WTC11 (cell line): ENCODE measurements at regions not wholly inside any gene's neighbourhood (a gene's known extent, or its start where the extent isn't known, plus 50 kb on each side); places are given as distances from the start of the nearest gene placed in this dataset.

ENCODE experiments used
- ATAC-seq: fragments of 200-7000 bp; cut with Tn5 transposase; 2 replicates; pipeline ENCODE4 v1.10.0; 2021; ENCODE audit warnings: mild to moderate bottlenecking, moderate library complexity
- CTCF ChIA-PET: fragments of 300-600 bp; sonication (Branson Sonifier 250); formaldehyde crosslinking; loops from one replicate; lab custom pipeline; 2021; ENCODE audit warnings: antibody characterized with exemption; lab: Charles Lee
- POLR2A ChIA-PET: fragments of 350-600 bp; sonication (Branson Sonifier 250); formaldehyde crosslinking; loops from one replicate; lab custom pipeline; 2021; ENCODE audit warnings: antibody characterized with exemption; lab: Charles Lee
- DNase-seq: peaks from one replicate; pipeline ENCODE4 v3.0.0; 2021; ENCODE audit warnings: low spot score
- H3K27ac Mint-ChIP-seq: 2 replicates; pipeline ENCODE4 v1.8.0; 2021; ENCODE audit warnings: mixed read lengths
- H3K27me3 Mint-ChIP-seq: 2 replicates; pipeline ENCODE4 v1.8.0; 2021; ENCODE audit warnings: low read depth, mild to moderate bottlenecking, moderate library complexity, mixed read lengths
- H3K36me3 Mint-ChIP-seq: 2 replicates; pipeline ENCODE4 v1.8.0; 2021; ENCODE audit warnings: mixed read lengths
- H3K4me1 Mint-ChIP-seq: 2 replicates; pipeline ENCODE4 v1.8.0; 2022; ENCODE audit warnings: mixed read lengths
- H3K4me3 Mint-ChIP-seq: 2 replicates; pipeline ENCODE4 v1.8.0; 2021; ENCODE audit warnings: mild to moderate bottlenecking, moderate library complexity, mixed read lengths
- H3K9me3 Mint-ChIP-seq: 2 replicates; pipeline ENCODE4 v1.8.0; 2021; ENCODE audit warnings: mixed read lengths
- ELF4 ChIP-seq: sonication (generic); formaldehyde crosslinking; IDR thresholded peaks from 2 replicates; pipeline ENCODE4 v1.8.1; 2022; ENCODE audit warnings: low read depth, mild to moderate bottlenecking, moderate library complexity, missing genetic modification reagents
- EMX1 ChIP-seq: fragments of 250-450 bp; sonication (Bioruptor Pico); IDR thresholded peaks from 2 replicates; pipeline ENCODE4 v1.8.0; 2021; ENCODE audit warnings: mild to moderate bottlenecking
- FOXJ3 ChIP-seq: sonication (generic); formaldehyde crosslinking; IDR thresholded peaks from 2 replicates; pipeline ENCODE4 v1.9.0; 2021; ENCODE audit warnings: missing genetic modification reagents, mild to moderate bottlenecking, borderline replicate concordance
- GTF2I ChIP-seq: fragments of 250-450 bp; sonication (Bioruptor Pico); conservative IDR thresholded peaks from 2 replicates; pipeline ENCODE4 v1.4.0; 2021; ENCODE audit warnings: mild to moderate bottlenecking
- NR1H2 ChIP-seq: sonication (generic); formaldehyde crosslinking; IDR thresholded peaks from 2 replicates; pipeline ENCODE4 v1.9.0; 2021; ENCODE audit warnings: mild to moderate bottlenecking, moderate library complexity, missing genetic modification reagents
- OVOL2 ChIP-seq: fragments of 250-450 bp; sonication (Bioruptor Pico); IDR thresholded peaks from 2 replicates; pipeline ENCODE4 v1.9.0; 2021; ENCODE audit warnings: mild to moderate bottlenecking, borderline replicate concordance
- SP1 ChIP-seq: sonication (generic); formaldehyde crosslinking; conservative IDR thresholded peaks from 2 replicates; pipeline ENCODE4 v1.8.1; 2022; ENCODE audit warnings: missing genetic modification reagents
- ZNF232 ChIP-seq: sonication (generic); formaldehyde crosslinking; IDR thresholded peaks from 2 replicates; pipeline ENCODE4 v1.8.0; 2022; ENCODE audit warnings: mild to moderate bottlenecking, missing genetic modification reagents
- ZNF263 ChIP-seq: sonication (generic); formaldehyde crosslinking; IDR thresholded peaks from 2 replicates; pipeline ENCODE4 v1.8.1; 2022; ENCODE audit warnings: low read depth, mild to moderate bottlenecking, moderate library complexity, missing genetic modification reagents
- TF ChIP-seq, protein P1 (sequence below): sonication (generic); formaldehyde crosslinking; IDR thresholded peaks from 2 replicates; pipeline ENCODE4 v1.8.1; 2022; ENCODE audit warnings: mild to moderate bottlenecking, missing genetic modification reagents, moderate library complexity, borderline replicate concordance
- TF ChIP-seq, protein P2 (sequence below): sonication (generic); formaldehyde crosslinking; IDR thresholded peaks from 2 replicates; pipeline ENCODE4 v1.8.0; 2022; ENCODE audit warnings: mild to moderate bottlenecking, missing genetic modification reagents
- TF ChIP-seq, protein P3 (sequence below): sonication (generic); formaldehyde crosslinking; IDR thresholded peaks from 2 replicates; pipeline ENCODE4 v1.8.1; 2022; ENCODE audit warnings: low read depth, missing genetic modification reagents, borderline replicate concordance
- TF ChIP-seq, protein P4 (sequence below): sonication (generic); formaldehyde crosslinking; IDR thresholded peaks from 2 replicates; pipeline ENCODE4 v1.8.0; 2023; ENCODE audit warnings: mild to moderate bottlenecking, missing genetic modification reagents
- TF ChIP-seq, protein P5 (sequence below): sonication (generic); formaldehyde crosslinking; IDR thresholded peaks from 2 replicates; pipeline ENCODE4 v1.8.1; 2022; ENCODE audit warnings: low read depth, mild to moderate bottlenecking, moderate library complexity, missing genetic modification reagents, borderline replicate concordance
- TF ChIP-seq, protein P6 (sequence below): fragments of 250-450 bp; sonication (Bioruptor Pico); conservative IDR thresholded peaks from 2 replicates; pipeline ENCODE4 v1.9.0; 2021; ENCODE audit warnings: mild to moderate bottlenecking

DNA sequence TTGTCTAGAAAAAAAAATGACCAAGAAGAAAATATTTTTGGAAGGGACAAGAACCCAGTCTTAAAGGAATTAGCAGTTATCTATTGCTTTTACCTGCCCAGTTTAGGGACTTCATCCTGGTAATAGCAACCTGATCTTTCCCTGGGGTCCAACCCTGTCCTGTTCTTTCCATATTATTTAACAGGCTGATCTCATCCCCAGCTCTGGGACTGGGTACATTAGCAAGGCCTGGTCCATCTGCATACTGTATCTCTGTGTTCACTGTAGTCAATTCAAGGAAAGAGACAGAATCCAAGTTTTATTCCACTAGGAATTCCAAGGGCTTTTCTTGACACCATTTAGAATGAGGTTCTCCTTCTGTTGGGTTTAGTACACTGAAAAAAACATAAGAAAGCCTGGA, 191.7 kb upstream of the GADL1 start:
- no peaks in the 10 kb centered on the region for H3K36me3 Mint-ChIP-seq
- CTCF ChIA-PET, result no interaction called here
- TF ChIP-seq, protein P1, sequence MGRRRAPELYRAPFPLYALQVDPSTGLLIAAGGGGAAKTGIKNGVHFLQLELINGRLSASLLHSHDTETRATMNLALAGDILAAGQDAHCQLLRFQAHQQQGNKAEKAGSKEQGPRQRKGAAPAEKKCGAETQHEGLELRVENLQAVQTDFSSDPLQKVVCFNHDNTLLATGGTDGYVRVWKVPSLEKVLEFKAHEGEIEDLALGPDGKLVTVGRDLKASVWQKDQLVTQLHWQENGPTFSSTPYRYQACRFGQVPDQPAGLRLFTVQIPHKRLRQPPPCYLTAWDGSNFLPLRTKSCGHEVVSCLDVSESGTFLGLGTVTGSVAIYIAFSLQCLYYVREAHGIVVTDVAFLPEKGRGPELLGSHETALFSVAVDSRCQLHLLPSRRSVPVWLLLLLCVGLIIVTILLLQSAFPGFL, result no peak
- no peak for TF ChIP-seq SP1 (CRISPR knock-in tag)
- TF ChIP-seq, protein P2, sequence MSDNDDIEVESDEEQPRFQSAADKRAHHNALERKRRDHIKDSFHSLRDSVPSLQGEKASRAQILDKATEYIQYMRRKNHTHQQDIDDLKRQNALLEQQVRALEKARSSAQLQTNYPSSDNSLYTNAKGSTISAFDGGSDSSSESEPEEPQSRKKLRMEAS (CRISPR knock-in tag), result no peak
- no peak for TF ChIP-seq ELF4 (CRISPR knock-in tag)
- TF ChIP-seq, all 79 proteins: peak for 0
- ATAC-seq (no peak), DNase-seq (no peak)
- Mint-ChIP-seq H3K27me3 (no peaks in the 10 kb centered on the region; the same call in 1 of the 2 replicates), H3K27ac (no peak overlapping the region), H3K4me1 (peaks cover 15% of the 10 kb centered on the region), H3K4me3 (no peak overlapping the region), H3K9me3 (no peaks in the 10 kb centered on the region)
- POLR2A ChIA-PET, result interaction anchor here (0.6 kb wide), 1 partner anchor 22 kb away, joined by 8 read pairs; no protein-coding TSS in a partner anchor

DNA sequence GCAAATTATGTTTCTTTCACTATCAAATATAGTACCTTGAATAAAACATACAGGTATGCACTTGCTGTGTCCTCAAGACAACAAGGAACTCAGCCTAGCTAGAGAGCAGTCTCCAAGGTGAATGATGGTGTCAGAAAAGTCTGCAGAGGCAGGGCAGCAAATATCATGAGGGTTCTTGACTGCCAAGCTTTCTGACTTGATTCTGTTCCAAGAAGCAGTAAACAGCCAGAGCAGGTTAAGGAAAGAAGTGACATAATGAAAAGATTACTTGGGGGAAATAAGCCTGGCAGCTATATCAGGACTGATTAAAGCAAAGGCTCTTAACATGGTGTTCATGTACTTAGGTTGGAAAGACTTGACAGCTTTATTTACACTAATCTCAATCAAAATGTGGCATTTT, 192.2 kb upstream of the GADL1 start:
- H3K36me3 Mint-ChIP-seq, result no peaks in the 10 kb centered on the region
- H3K4me3 Mint-ChIP-seq, result no peak overlapping the region
- H3K9me3 Mint-ChIP-seq, result no peaks in the 10 kb centered on the region
- POLR2A ChIA-PET, result interaction anchor here (0.6 kb wide), 1 partner anchor 22 kb away, joined by 8 read pairs; no protein-coding TSS in a partner anchor
- DNase-seq, result no peak
- TF ChIP-seq, protein P1, result no peak
- TF ChIP-seq, all 79 proteins: peak for 0
- CTCF ChIA-PET, result no interaction called here
- no peak for ATAC-seq
- Mint-ChIP-seq H3K4me1 (peaks cover 14% of the 10 kb centered on the region), H3K27ac (no peak overlapping the region), H3K27me3 (no peaks in the 10 kb centered on the region; the same call in 1 of the 2 replicates)

DNA sequence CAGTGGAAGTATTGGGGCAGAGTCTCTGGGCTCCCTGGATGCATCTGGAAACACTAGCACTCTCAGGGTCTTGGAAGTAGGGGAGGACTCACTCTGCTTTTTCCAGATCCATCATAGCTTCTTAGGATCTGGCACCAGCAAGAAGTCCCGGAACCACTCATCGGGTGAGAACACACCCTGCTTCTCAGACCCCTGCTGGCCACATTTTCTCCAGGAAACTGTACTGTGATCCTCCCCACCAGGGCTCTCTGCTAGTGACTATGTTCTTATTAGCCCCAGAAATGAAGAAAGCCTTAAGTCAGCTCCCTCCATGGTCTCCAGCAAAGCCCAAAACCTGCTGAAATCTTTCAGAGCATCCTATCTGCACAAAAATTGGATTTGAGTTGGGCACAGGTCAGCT, 197.3 kb upstream of the GADL1 start:
- Mint-ChIP-seq H3K27ac (no peak overlapping the region), H3K27me3 (no peaks in the 10 kb centered on the region), H3K4me3 (no peak overlapping the region), H3K36me3 (no peaks in the 10 kb centered on the region), H3K9me3 (no peaks in the 10 kb centered on the region), H3K4me1 (peaks cover 21% of the 10 kb centered on the region)
- ChIA-PET CTCF (no interaction called here), POLR2A (no interaction called here)
- DNase-seq (no peak), ATAC-seq (no peak)
- TF ChIP-seq EMX1 (no peak), ZNF232 (CRISPR knock-in tag) (no peak), OVOL2 (CRISPR knock-in tag) (no peak), GTF2I (no peak), FOXJ3 (no peak), ZNF263 (no peak), NR1H2 (CRISPR knock-in tag) (no peak)
- TF ChIP-seq, protein P3, sequence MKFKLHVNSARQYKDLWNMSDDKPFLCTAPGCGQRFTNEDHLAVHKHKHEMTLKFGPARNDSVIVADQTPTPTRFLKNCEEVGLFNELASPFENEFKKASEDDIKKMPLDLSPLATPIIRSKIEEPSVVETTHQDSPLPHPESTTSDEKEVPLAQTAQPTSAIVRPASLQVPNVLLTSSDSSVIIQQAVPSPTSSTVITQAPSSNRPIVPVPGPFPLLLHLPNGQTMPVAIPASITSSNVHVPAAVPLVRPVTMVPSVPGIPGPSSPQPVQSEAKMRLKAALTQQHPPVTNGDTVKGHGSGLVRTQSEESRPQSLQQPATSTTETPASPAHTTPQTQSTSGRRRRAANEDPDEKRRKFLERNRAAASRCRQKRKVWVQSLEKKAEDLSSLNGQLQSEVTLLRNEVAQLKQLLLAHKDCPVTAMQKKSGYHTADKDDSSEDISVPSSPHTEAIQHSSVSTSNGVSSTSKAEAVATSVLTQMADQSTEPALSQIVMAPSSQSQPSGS (CRISPR knock-in tag), result no peak
- TF ChIP-seq, protein P4, sequence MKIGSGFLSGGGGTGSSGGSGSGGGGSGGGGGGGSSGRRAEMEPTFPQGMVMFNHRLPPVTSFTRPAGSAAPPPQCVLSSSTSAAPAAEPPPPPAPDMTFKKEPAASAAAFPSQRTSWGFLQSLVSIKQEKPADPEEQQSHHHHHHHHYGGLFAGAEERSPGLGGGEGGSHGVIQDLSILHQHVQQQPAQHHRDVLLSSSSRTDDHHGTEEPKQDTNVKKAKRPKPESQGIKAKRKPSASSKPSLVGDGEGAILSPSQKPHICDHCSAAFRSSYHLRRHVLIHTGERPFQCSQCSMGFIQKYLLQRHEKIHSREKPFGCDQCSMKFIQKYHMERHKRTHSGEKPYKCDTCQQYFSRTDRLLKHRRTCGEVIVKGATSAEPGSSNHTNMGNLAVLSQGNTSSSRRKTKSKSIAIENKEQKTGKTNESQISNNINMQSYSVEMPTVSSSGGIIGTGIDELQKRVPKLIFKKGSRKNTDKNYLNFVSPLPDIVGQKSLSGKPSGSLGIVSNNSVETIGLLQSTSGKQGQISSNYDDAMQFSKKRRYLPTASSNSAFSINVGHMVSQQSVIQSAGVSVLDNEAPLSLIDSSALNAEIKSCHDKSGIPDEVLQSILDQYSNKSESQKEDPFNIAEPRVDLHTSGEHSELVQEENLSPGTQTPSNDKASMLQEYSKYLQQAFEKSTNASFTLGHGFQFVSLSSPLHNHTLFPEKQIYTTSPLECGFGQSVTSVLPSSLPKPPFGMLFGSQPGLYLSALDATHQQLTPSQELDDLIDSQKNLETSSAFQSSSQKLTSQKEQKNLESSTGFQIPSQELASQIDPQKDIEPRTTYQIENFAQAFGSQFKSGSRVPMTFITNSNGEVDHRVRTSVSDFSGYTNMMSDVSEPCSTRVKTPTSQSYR (CRISPR knock-in tag), result no peak
- TF ChIP-seq, protein P5, sequence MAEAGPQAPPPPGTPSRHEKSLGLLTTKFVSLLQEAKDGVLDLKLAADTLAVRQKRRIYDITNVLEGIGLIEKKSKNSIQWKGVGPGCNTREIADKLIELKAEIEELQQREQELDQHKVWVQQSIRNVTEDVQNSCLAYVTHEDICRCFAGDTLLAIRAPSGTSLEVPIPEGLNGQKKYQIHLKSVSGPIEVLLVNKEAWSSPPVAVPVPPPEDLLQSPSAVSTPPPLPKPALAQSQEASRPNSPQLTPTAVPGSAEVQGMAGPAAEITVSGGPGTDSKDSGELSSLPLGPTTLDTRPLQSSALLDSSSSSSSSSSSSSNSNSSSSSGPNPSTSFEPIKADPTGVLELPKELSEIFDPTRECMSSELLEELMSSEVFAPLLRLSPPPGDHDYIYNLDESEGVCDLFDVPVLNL (CRISPR knock-in tag), result no peak
- TF ChIP-seq, protein P1, result no peak
- TF ChIP-seq, protein P6, sequence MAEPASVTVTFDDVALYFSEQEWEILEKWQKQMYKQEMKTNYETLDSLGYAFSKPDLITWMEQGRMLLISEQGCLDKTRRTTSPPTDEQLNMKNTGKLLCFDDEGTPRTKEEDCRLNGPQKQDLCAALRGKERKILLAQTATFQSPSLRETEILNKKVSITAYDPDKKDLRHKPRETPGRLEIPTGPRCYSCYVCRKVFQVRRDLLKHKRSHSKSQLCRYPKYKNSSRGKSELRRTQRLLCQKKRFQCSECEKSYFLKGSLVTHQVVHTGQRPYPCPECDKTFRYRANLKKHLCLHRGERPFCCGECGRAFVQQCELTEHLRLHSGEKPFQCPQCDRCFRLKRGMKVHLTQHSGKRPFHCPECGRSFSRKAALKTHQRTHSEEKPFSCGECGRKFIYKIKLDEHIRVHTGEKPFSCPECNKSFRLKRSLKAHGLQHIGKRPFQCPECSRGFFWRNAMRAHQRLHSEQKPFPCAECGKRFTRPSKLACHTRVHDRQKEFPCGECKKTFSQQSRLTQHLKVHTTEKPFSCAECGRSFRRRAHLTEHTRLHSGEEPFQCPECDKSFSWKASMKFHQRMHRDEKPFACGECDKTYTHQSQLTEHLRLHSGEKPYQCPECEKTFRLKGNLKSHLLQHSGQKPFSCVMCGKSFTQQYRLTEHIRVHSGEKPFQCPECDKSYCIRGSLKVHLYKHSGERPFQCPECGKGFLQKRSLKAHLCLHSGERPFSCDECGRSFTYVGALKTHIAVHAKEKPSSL (CRISPR knock-in tag), result no peak
